Epidermal melanocyte (primary cell): ENCODE measurements at regions not wholly inside any gene's neighbourhood (a gene's known extent, or its start where the extent isn't known, plus 50 kb on each side); places are given as distances from the start of the nearest gene placed in this dataset.

Source experiments
- DNase-seq: peaks from one replicate; pipeline ENCODE4 v3.0.0; 2011; ENCODE audit warnings: low spot score; ENCODE audit not compliant: insufficient read length

GRCh38 chr5:6914347-6914746 lies 201.1 kb downstream of the TENT4A start:
- DNase-seq: no peak

- no peak for DNase-seq
These were observed 202.3 kb downstream of the TENT4A start for GRCh38 chr5:6915574-6915973.

GRCh38 chr5:6918255-6918654 lies 205.0 kb downstream of the TENT4A start:
- DNase-seq: no peak

GRCh38 chr5:6920628-6921256 lies 207.5 kb downstream of the TENT4A start:
- no peak for DNase-seq

DNA sequence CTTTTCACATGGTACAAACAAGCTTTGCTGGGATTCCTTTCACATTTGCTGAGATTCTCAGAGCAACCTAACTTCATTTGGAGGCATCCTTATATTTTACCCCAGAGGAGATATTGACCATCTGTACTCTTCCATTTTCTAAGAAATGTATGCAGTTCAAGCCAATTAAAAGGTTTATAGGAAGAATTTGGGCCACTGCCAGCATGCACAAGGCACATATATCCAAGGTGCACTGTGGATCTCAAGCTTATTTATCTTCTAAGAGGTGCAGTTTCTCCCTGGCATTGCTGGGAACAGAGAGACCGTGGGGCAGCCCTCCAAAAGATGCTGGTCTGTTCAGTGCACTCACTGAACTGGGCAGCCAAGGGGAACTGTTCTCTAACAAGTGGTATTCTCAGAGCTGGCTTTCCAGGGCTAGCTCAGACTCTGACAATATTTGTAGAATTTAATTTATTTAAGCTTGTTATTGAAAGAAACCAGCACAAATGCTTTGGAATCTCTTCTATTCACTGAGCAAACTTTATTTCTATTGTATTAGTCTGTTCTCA lies 213.3 kb downstream of the TENT4A start:
- no peak for DNase-seq

- DNase-seq: no peak
These were observed 222.8 kb downstream of the TENT4A start for GRCh38 chr5:6936031-6936430.

DNA sequence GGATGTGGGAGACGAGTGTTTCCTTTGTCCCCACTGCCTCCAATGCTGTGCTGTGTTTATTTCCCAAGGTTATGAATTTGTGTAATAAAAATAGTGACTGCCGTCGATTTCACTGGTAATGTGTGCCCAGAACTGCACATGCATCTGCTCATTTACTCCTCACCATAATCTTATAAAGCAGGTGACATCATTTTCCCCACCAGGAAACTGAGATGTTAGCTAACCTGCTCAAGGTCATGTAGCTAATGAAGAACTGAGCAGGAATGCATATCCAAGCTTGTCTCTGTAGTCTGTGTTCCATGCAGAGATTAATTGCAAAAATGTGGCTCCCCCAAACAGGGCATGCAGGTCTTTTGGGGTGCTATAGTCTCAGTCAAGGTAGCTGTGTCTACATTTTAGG lies 224.4 kb downstream of the TENT4A start:
- DNase-seq: no peak

DNA sequence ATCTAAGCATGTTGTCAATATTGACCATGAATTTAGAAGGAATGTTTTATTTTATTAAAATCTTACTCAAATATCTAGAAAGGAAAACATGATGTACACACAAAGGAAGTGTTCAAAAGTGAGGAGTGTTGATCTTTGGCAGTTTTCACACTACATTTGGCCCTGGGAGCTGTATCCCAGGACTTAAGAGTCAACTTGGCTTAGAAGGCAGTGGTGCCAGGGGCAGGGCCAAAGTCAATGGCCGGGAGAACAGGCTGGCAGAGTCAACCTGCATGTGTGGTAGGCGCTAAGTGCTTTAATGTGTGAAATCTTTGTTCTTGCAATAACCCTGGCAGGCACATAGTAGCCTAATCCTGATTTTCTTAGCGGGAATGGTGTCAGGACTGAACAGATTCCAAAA lies 228.4 kb downstream of the TENT4A start:
- DNase-seq: no peak

GRCh38 chr5:6943197-6944112 lies 230.2 kb downstream of the TENT4A start:
- DNase-seq: no peak

- DNase-seq: no peak
These were observed 235.3 kb downstream of the TENT4A start for GRCh38 chr5:6948562-6948961.

GRCh38 chr5:6949230-6949629 lies 236.0 kb downstream of the TENT4A start:
- DNase-seq: no peak

DNA sequence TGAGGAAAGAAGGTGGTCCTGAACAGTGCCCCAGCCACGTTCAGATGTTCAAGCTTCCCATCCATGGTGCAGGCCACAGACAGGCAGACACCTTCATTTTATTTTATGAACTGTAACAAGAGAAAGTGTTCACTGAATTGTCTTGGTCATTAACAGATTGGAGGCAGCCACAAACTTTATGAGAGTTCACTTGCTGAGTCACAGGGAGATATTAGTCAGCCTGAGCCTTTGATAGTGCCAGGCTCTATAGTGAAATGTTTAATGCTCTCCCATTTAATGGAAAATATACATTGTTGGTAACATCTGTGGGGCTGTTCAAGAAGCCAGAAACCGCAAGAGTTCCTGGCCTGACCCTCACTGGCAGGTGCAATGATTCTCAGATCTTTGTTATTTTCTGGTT lies 237.0 kb downstream of the TENT4A start:
- DNase-seq: no peak

- DNase-seq: no peak
These were observed 237.6 kb downstream of the TENT4A start for GRCh38 chr5:6950860-6951259.

- DNase-seq: no peak
These were observed 247.9 kb downstream of the TENT4A start for GRCh38 chr5:6961123-6961522.

GRCh38 chr5:6961837-6962635 lies 248.8 kb downstream of the TENT4A start:
- no peak for DNase-seq

GRCh38 chr5:6976971-6977370 lies 263.7 kb downstream of the TENT4A start:
- DNase-seq: no peak

DNA sequence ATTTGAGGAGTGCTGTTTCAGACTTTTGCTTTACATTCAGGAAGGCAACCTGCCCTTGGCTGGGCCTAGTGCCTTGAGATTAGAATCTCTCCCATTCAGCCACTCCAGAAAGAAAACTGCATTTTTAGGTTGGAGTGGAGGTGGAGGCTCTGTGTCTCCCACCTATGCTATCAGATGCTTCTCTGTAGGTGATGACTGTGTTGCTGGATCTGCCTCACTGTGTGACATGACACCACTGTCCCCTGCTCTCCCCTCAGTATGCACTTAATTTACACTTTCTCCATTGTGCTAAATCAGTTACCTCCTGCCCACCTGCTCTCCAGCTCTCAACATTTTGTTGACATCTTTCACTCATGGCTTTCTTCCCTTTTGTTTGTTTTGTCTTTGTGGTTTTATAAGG lies 265.8 kb downstream of the TENT4A start:
- DNase-seq: no peak

DNA sequence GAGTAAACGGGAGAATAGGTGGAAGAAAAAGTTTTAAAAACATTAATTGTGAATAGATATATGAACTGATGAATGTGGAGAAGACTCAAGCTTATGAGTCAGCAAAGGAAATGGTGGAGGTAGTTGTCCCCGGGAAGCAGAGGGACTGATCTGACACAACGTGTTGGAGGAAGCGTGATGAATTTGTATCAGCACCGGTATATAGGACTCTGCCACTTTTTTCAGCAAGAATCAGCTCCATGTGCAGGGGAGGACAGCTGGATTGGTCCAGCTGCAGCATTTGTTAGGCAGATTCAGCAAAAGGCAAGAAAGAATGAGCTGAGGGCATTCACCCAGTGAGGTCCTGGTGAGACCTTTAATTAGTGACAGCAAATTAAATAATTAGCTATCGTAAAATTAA lies 276.0 kb downstream of the TENT4A start:
- no peak for DNase-seq

DNA sequence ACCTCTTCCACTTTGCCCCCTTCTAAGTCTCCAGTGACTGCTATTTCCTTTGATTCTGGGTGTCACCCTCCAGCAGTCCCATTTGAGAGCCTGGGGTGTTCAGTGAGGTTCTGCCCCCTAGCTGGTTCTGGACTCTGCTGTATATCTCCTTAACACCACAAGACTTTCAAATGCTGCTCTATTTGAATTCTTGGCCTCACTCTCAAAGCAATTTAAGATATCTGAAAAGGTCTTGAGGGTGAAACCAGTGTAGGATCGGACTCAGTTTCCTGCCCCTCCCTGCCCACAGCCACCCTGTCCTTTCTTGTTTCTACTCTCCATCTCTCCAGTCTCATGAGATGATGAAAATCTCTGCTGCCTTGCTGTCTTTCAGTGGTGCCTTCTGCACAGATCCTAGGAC lies 280.9 kb downstream of the TENT4A start:
- DNase-seq: no peak

DNA sequence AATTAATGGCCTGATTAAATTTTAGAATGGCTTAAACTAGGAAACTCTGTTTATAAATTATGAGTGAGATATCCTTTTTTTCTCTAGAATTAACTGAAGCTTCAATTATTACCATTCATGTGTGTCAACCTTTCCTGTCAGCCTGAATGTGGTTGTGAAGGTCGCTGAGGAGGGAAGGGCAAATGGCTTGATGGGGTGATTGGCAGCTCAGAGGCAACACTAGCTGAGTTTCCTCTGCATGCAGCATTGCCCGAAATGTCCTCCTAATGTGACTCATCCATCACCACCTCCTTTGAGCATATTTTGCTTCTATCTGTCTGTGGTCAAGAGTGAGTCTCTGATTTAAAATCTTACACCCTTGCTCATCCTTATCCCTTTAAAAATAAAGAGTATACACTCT lies 281.9 kb downstream of the TENT4A start:
- no peak for DNase-seq

DNA sequence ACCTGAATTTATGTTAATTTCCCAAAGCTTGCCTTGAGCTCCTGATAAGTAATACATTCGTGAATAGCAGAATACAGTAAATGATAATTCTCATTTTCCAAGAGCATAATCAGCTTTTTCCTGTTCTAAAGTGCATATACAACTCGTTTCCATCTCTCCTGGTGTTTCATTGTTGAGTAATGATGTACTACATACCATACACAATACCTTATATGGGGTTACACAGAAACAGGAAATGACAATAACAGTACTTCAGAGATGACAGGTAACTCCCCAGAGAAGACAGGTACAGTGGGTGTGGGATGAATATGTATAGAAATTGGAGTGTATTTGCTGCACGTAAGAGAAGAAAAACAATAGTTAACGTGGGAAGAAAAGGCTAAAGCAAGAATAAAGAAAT lies 287.1 kb downstream of the TENT4A start:
- no peak for DNase-seq

DNA sequence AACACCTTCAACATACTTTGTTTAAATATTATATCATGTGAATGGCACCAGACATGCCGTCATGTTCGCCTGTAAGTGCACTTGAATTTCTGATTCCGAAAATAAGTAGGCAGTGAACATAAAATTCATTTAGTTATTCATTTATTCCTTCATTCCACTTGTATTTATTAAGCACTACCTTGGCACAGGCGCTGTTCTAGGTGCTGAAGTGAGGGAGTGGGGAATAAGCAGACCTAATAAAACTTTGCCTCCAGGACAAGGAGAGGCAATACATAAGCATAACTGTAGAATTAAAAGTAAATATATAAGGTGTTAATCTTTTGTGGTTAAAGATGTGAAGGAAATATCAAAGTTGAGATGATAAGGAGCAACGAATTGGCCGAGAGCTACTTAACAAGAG lies 297.4 kb downstream of the TENT4A start:
- DNase-seq: no peak
